ENCODE measurements at regions not wholly inside any gene's neighbourhood (a gene's known extent, or its start where the extent isn't known, plus 50 kb on each side); places are given as distances from the start of the nearest gene placed in this dataset.
A peak's percentile ranks its signal among the peaks of the same experiment; 100 is the strongest.
"Not testable (repeated sequence)": the region's sequence is repeated elsewhere in the genome, so short reads cannot be mapped to it uniquely, and the experiment has no call there.

DNA sequence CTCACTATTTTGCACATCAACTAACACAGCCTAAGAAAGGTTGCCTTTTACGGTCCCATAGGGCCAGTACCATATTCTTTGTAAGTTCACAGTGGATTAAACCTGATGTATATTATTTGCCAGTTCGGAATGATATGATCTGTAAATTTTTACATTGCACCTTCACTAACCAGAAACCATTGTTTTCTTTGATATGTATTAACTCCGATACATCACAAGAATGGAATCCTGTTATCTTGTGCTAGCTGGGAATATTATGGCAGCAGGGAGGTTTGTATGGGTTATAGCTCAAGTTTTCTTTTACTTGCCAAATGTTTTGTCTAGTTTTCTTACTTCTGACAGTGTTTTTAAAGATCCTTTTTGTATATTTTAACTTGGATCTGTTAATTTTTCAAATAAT lies 51.4 kb upstream of the S1PR1 start:
- no peak for DNase-seq

DNA sequence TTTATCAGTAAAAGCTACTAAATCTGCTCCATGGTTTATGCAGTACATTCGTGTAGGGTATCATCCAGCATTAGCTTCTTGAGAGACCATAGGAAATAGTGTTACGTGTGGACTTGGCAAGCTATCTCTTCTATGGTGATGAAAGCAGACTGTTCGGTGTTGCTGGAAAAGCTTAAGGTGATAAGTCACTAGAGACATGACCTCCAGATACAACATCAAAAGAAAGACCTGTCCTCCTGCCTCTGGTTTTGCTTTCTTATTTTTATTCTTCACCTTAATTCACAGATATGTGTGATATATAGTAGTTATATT lies 53.5 kb upstream of the S1PR1 start:
- DNase-seq, result peak; percentile 67

DNA sequence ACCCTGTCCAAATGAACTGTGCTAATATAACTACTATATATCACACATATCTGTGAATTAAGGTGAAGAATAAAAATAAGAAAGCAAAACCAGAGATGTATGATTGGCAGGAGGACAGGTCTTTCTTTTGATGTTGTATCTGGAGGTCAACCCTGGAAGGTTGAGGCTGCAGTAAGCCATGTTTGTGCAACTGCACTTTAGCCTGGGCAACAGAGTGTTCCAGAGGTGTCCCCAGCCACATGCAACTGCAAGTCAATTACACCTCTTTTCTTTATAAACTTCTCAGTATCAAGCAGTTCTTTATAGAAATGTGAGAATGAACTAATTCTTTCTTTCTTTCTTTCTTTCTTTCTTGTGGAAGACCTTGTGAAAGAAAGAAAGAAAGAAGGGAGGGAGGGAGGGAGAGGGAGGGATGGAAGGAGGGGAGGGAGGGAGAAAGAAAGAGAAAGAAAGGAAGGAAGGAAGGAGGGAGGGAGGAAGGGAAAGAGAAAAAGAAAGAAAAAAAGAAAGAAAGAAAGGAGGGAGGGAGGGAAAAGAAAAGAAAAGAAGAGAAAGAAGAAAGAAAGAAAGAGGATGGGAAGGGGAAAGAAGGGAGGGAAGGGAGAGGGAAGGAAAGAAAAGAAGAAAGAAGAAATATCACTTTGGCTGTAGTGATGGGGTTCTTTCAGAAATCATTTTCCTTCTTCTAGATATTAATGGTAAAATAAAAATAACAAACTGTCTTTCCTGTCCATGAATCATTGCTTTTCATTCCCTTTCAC lies 54.0 kb upstream of the S1PR1 start:
- no peak for DNase-seq

- peak; percentile 91 for DNase-seq
Observed at GRCh38 chr1:101181930-101182329, 54.9 kb upstream of the S1PR1 start.

DNA sequence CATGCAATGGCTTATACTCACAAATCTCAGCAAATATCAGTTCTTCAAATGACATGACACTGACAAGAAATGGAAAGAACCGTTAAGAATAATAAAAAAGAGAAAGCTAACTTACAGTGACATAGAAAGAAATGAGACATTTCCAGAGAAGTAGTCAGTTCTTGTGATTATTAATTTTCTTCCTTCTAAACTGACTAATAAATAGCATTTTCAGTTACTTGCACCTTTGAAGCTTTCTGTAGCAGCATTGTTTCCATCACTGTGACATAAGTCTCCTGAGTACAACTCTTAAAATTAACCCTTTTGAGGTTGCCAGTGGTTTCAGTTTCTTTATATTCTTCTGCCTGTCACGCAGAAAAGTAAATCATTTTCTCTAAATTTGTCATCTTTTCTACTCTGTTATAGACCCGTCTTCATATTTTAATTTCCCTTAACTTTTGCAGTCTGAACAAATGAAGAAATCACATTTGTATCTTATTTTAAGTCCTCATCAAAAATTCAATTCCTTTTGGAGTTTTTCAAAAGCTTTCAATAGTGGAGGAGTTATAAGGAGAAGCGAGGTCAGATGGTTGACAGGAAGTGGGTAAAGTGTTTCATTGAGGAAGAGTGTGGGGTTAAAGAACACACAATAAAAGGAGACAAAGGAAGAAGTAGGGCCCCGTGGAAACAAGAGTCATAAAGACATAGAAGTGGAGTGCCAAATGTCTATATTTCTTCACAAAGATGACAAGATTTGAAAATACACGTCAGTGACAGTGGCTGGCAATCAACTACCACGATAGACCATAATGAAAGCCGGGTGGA lies 57.9 kb upstream of the S1PR1 start:
- DNase-seq, result no peak

- no peak for DNase-seq
Observed at GRCh38 chr1:101178341-101178687, 58.5 kb upstream of the S1PR1 start.

- peak; percentile 75 for DNase-seq
Observed at GRCh38 chr1:101175886-101176285, 60.9 kb upstream of the S1PR1 start.

GRCh38 chr1:101175466-101175865 lies 61.4 kb upstream of the S1PR1 start:
- peak; percentile 32 for DNase-seq

DNA sequence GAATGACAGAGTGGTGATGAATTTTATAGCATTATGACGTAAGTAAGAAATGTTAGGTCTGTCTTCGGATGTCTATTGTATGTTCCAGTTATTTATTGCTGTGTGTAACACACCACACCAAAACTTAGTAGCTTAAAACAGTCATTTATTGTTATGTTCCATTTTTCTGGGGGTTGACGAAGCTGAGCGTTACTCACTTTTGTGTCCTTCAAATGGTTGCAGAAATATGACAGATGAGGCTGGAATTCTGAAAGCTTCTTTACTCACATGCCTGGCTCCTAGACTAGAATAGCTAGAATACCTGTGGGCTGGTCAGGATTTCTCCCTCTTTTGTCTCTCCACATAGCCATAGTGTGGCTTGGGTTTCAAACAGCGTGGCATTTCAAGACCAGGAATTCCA lies 62.1 kb upstream of the S1PR1 start:
- DNase-seq, result no peak

- not testable (repeated sequence) for DNase-seq
Observed at GRCh38 chr1:101174298-101174697, 62.5 kb upstream of the S1PR1 start.

GRCh38 chr1:101170506-101171050 lies 66.2 kb upstream of the S1PR1 start:
- DNase-seq, result no peak

DNA sequence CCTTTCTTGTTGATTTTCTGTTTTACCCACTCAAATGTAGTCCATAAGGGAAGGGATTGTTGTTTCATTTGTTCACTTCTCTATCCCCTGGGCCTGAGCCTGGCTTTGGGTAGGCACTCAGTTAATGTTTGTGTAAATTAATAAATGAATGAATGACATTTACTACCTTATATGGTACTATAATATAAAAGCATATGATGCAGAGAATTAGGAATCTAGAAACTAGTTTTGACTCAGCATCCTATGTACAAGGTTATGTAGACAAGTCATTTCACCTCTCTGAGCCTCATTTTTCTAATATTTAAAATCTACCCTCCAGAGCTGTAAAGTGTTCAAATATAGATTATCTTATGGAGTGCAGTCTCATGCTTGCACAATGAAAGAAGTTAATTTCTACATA lies 68.9 kb upstream of the S1PR1 start:
- no peak for DNase-seq

- no peak for DNase-seq
Observed at GRCh38 chr1:101166583-101167120, 70.2 kb upstream of the S1PR1 start.

- DNase-seq, result no peak
Observed at GRCh38 chr1:101165954-101166353, 70.9 kb upstream of the S1PR1 start.

DNA sequence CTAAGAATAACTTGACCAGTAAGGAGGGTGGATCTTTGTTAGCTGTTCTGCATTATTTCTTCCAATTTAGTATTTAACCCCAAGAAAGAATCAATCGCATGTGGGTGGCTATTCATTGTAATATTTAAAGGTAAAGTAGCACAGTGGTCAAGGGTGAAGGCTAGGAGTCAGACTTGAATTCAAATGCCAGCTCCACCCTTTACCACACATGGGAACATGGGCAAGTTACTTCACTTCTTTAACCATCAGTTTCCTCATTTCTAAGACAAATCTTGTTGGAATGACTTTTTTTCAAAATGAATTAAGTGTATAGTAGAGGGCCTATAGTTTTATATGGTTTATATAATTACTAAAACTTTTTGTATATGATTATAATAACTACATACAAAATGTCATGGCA lies 71.3 kb upstream of the S1PR1 start:
- no peak for DNase-seq

GRCh38 chr1:101164776-101165175 lies 72.0 kb upstream of the S1PR1 start:
- DNase-seq, result no peak

DNA sequence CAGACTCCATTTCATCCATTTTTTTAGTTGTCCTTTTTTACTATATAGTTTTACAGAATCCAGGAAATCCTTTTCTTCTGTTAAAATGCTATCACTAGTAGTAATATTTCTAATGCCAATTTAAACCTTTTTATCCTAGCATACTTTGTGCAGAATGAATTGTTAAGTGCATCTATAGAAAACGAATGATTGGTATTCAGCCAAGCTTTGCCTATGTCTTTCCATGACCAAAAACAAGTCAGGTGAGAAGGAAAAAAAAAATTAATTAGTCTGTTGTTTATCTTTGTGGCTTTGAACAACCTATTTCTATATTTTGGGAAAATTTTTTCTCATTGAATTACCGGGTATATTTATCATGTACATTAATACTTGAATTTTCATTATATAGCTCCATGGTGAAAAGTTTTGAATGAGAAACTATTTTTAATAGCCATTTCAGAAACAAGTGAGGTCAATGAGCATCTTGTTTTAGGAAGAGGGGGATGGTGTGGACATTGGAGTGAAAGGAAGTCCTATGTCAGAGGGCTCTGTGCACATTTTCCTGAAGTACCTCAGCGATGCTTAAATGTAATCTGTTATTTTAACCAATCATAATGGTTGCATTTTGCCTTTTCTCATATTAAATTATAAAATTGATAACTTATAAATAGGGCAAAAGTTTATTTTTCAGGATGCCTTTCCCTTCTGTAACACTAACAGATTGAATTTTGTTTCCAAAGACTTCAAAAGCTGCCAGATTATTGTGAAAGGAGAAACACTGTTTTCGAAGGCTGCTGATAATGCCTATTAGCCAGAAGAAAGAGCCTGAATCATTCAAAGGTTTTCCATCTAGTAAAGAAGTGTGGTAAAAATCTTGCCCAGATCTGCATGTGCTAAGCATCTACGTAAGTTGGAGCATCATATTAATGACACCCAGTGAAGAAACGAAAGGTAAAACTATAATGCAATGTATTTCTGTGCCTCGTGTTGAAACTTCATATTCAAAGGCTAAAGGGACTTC lies 73.8 kb upstream of the S1PR1 start:
- DNase-seq, result peak; percentile 98

GRCh38 chr1:101162300-101162699 lies 74.5 kb upstream of the S1PR1 start:
- peak; percentile 78 for DNase-seq

DNA sequence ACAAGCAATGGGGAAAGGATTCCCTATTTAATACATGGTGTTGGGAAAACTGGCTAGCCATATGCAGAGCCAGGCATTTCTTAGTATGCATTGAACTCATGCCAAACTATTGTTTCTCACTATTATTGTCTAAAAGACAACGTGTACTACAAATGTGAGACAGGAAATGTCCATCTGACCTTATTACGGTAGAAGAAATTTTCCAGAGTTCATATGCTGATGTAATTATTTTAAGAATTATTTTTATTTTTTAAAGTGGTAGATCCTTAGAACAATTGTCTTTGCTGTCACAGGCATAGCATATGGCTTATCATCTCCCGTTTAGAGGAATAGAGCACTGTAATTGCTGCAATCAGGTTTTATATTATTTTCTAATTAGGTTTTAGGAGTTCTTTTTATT lies 75.2 kb upstream of the S1PR1 start:
- DNase-seq, result peak; percentile 96

DNA sequence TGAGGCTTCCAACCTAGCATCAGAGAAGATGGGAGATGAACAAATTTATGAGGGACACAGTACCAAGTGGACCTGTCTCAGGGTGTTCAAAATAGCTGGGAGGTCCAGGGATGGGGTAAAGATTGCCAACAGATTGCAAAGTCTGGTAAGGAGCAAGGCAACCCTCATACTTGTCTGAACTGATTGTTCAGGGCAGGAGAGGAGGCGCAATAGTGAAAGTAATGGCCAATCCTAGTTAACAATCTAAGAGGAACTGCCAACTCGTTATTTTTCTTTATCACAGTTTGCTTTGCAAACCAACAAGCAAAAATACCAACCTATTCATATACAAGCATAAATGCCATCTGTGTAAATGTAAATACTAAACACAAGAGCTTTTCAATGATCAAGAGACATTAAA lies 78.4 kb upstream of the S1PR1 start:
- DNase-seq, result no peak

- DNase-seq, result no peak
Observed at GRCh38 chr1:101154547-101154946, 82.3 kb upstream of the S1PR1 start.

DNA sequence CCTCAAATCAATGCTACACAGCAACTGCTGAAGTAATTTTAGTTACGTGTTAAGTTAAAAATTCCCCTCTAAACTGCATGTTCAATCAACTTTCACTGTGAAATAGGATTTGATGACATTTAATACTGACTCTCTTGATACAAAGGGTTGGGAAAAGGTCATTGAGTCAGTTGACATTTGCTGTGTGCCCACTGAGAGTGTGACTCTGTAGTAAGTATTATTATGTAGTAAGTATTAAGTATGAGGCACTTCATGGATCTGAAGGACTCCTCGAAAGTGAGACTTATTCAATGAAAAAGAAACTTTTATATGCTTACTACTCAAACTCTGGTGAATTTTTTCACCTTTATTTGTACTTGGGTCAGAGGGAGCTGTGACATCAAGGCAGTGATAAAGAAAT lies 83.1 kb upstream of the S1PR1 start:
- no peak for DNase-seq

- DNase-seq, result no peak
Observed at GRCh38 chr1:101152633-101153032, 84.2 kb upstream of the S1PR1 start.
